Superior temporal gyrus (tissue), 1 donor: ENCODE measurements at regions not wholly inside any gene's neighbourhood (a gene's known extent, or its start where the extent isn't known, plus 50 kb on each side); places are given as distances from the start of the nearest gene placed in this dataset.
"Not testable (repeated sequence)": the region's sequence is repeated elsewhere in the genome, so short reads cannot be mapped to it uniquely, and the experiment has no call there.

Source experiments
- DNase-seq: peaks from one replicate; pipeline ENCODE4 v3.0.0-alpha.2; 2016; ENCODE audit errors: extremely low spot score

DNA sequence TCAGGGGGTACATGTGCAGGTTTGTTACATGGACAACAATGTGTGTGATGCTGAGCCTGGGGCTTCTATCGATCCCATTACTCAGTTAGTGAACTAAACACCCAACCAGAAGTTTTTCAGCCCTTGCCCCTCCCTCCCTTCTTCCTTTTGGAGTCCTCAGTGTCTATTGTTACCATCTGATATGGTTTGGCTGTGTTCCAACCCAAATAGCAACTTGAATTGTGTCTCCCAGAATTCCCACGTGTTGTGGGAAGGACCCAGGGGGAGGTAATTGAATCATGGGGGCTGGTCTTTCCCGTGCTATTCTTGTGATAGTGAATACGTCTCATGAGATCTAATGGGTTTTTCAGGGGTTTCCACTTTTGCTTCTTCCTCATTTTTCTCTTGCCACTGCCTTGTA lies 186.3 kb downstream of the AEBP2 start:
- DNase-seq, result not testable (repeated sequence)

GRCh38 chr12:19627719-19628118 lies 188.4 kb downstream of the AEBP2 start:
- no peak for DNase-seq

GRCh38 chr12:19630536-19630935 lies 191.2 kb downstream of the AEBP2 start:
- DNase-seq, result no peak

GRCh38 chr12:19633194-19633593 lies 193.9 kb downstream of the AEBP2 start:
- no peak for DNase-seq

DNA sequence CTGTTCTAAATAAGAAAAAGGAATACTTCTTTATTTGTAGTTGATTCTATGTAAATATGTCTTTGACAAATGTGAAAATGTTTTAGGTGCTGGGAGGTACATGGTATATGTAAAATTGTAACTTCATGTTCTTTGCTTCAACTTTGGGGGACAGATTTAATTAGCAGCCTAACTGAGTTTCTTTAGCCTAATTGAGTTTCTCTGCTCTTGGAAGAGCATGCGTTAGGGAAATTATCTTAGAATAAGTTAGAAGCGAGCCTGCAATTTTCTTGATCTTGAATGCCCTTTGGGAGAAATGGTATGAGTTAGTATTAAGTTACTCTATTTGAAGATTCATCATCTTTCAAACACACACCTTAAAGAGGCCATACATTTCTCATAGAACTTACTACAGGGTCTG lies 194.3 kb downstream of the AEBP2 start:
- DNase-seq, result no peak

DNA sequence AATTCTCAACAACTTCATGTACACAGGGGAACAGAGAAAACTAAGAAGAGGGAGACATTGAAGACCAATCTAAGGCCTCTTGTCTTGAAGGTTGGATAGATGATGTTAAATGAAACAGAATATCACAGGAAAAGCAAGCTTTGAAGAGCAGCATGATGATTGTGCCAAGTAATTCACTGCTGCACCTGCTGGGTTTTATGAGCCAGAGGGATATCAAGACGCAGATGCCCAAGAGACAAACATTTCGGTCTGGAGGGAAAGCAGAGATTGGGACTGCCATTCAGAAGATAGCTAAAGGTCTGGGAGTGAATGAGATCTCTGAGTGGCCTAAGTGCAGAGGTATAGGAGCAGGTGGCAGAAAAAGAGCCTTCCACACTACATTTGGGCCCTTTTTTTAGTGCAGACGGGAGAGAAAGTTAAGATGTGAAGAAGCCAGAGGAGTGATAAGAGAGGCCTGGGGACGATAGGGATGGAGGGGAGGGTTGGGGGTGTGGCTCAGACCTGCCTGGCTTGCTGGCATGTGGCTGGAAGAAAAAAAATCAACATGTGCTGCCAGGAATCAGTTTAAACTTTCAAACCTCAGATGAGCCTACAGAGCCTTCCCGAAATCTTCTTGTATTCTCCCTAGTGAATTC lies 200.6 kb downstream of the AEBP2 start:
- no peak for DNase-seq

DNA sequence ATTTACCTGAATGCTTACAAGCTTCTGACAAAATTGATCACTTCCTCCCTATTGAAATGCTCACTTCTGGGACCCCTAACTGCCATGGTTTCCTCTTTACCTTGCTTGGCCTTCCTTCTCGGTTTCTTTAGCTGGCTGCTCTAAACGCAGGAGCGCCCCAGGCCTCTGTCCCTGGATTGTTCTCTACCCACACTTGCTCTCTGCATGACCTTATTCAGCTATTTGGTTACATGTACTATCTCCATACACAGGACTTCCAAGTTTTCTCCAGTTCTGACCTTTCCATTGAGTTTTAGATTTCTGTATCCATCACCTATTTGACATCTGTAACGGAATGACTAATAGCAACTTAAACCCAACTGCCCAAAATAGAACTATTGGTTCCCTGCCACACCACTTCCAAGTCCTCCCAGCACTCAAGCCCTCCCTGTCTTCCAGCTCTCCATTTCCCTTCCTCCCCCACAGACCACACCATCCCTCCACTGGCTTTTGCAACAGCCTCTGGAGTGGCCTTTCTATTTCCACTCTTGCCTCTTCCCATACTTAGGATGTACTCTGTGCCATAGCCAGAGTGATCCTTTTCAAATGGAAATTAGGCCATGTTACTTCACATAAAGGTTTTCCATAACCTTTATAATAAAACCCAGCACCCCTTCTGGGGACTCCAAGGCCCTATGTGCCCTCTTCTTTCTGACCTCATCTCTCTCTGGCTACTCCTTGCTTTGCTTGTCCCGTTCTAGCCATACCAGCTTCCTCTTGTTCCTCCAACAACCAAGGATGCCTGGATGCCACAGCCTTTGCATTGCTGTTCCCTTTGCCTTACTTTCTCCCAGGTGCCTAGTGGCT lies 202.2 kb downstream of the AEBP2 start:
- no peak for DNase-seq

GRCh38 chr12:19642345-19642744 lies 203.1 kb downstream of the AEBP2 start:
- no peak for DNase-seq

GRCh38 chr12:19643635-19644034 lies 204.3 kb downstream of the AEBP2 start:
- DNase-seq, result peak; percentile 72

- no peak for DNase-seq
Observed at GRCh38 chr12:19644571-19644970, 205.3 kb downstream of the AEBP2 start.

GRCh38 chr12:19645823-19646222 lies 206.5 kb downstream of the AEBP2 start:
- no peak for DNase-seq

DNA sequence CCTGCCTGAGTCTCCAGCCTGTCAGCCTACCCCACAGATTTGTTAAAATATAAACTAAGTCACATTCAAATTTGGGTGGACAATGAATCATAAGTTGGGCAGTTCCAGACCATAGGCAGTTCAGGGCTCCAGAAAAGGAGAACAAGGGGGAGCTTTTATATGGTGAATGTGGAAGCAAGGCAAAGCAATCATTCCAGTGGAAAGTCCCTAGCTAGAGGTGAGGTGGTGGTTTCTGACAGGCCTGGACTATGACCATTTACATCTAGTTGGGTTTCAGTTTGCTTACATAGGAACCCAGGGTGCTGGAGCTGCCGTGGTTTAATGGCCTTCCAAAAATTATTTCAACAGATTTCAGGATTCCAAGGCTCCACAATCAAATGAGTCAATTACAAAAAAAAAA lies 207.3 kb downstream of the AEBP2 start:
- no peak for DNase-seq

DNA sequence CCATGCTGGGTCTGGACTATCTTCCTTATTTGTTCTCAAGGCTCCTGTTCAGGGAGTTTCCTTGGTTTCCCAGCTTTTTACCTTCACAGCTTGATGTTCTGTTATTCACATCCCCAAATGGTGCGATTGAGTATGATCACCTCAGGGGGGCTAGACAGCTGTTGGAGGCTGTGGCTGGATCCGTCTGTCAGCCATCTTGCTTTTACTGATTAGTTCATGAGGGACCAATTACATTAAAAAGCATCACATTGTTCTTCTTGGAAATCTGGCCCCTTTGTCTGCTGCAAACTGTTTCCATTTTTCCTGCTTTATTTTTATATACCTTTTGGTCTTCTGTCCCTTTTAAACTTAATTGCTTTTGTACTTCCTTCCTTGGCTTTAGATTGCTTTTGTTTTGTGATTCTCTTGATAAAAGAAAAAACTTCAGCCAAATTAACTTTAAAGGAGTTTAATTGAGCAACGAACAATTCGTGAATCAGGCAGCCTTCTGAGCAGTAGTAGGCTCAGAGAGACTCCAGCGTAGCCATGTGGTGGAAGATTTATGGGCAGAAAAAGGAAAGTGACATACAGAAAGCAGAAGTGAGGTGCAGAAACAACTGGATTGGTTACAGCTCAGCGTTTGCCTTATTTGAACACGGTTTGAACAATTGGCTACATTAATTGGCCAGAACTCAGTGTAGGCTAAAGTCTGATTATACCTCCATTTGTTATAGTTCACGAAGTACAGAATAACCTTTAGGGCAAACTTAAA lies 208.7 kb downstream of the AEBP2 start:
- no peak for DNase-seq

DNA sequence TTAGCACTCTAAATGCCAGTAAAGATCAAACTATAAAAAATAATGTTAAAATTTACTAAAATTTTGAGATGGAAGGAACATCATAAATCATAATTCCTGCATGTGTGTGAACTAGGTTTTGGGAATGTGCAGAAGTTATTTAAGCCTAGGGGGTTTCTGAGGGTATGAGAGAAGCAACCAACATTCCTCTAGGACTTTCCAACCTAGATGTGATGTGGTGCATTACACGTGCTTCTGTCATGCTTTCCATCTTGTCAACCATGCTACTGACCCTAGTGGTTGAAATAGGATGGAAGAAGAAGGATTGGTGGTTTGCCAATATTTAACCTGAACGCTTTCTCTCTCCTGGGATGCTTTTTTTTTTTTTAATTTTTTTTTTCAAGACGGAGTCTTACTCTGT lies 209.3 kb downstream of the AEBP2 start:
- DNase-seq, result no peak

DNA sequence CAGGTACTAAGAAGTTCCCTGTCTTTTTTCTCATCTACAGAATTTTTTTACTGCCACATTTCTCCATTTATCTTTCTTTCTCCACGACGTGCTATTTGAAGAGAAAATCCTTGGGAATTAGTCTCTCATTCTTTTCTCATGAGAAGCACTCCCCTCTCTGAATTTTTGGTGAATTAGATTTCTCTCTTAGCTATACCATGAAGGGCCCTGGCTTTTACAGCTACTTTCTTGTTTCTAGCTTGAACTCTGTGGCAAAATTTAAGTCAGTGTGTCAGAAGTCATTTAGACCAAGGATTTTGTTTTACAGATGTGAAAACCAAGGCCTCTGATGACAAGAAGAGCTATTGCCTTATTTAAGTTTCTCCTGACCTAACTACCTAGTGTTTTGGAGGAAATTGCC lies 213.1 kb downstream of the AEBP2 start:
- DNase-seq, result no peak

DNA sequence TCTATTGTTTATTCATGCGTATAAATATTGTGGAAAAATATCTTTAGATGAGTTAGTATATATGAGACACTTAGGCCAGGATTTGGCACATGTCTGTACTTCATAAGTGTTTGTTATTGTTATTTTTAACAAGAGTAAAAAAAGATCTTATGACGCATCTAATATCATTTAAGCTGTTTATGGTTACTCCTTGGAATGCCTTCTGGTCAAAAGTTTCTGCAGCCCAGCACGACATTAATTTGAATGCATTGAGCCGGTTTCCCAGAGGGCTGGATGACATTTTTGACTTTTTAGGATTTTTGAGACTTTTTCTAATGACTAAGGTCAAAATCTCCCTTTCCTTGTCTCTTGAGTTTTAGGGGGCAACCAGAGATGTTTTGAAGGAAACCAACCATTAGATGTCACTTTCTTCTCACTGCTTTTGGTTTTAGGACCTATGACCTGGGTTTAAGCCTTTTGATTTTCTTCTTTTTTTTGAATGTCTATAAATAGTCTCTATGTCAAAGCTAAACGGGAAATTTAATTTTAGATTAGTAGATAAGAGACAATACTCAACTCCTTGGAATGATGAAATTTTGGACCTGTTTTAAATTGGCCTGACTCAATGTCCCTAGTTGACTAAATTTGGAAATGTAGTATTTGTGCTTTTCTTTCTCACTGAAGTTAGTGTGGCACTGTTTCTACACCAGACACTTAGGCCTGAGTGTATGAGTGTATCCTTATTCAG lies 215.5 kb downstream of the AEBP2 start:
- no peak for DNase-seq

- DNase-seq, result no peak
Observed at GRCh38 chr12:19657118-19657731, 217.9 kb downstream of the AEBP2 start.

GRCh38 chr12:19657732-19658130 lies 218.4 kb downstream of the AEBP2 start:
- DNase-seq, result no peak

- no peak for DNase-seq
Observed at GRCh38 chr12:19659086-19659485, 219.8 kb downstream of the AEBP2 start.

- DNase-seq, result no peak
Observed at GRCh38 chr12:19659501-19659900, 220.2 kb downstream of the AEBP2 start.

DNA sequence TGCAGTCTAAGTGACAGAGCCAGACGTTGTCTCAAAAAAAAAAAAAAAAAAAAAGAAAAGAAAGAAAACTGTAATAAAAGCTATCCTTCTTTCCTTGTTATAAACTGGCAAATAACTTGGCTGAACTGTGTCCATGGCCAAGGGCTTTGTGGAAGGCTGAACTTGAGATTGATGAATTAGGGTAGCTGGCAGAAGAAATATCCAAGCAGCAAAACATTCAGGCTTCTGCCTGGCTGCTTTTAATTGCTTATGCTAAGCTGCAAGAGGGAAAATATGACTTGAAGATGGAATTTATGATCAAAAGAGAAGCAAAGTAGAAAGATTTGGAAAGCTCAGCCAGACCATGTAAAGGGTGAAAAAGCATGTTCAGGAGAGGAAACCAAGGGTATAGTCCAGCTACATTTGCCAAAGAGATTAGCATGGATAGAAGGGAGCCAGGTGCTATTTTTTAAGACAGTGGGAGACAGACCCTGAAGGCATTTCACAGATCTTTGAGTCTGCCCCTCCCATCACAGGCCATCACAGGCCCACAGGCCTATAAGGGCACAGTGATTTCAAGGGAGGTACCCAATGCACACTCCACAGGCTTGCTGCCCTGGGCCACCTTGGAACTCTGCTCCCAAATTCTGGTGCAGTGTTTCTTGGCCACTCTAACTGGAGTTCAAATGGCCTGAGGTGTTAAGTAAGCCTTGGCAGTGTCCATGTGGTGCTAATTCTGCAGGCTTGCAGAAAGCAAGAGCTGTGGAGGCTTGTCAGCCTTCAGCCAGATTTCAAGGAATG lies 226.0 kb downstream of the AEBP2 start:
- DNase-seq, result no peak
